ENCODE measurements at regions not wholly inside any gene's neighbourhood (a gene's known extent, or its start where the extent isn't known, plus 50 kb on each side); places are given as distances from the start of the nearest gene placed in this dataset.

DNA sequence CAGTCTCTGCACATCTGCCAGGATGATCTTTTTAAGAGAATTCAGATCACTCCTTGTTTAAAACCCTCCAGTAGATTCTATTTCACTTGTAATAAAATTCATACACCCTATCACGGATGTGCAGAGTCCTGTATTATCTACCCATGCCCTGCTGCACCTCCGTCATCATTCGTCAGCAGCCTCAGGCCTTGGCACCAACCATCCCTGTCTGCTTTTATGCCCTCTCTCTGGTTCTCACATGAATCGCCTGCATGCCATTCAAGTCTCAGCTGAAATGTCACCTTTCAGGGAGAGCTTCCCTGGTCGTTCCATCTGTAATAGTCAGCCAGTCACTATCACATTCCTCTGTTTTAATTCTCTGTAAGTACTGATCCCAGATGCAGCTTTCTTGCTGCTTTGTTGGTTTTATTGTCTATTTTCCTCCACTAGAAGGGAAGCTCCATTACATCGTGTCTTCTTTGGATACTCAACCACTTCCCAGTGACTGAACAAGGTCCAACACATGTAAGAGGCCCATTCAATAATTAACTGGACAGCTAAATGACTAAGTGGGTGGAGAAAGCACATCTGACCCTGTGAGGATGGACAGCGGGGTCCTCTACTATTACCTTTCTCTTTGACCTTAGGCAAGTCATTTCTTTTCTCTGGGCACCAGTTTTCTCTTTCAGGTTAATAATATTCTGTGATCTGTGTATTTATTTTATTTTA lies 81.2 kb upstream of the GOT2 start:
- TF ChIP-seq CTCF (IDR thresholded peaks at IDR 0.05) (no peak), POLR2A (IDR thresholded peaks at IDR 0.05) (no peak)

All from uterus (tissue), 2 donors.